AG04449 (cell line): ENCODE measurements at regions not wholly inside any gene's neighbourhood (a gene's known extent, or its start where the extent isn't known, plus 50 kb on each side); places are given as distances from the start of the nearest gene placed in this dataset.

Experiments used
- CTCF ChIA-PET: fragments of 350-600 bp; formaldehyde crosslinking; extraction: SDS; loops from one replicate; lab custom pipeline; 2021; ENCODE audit warnings: antibody characterized with exemption; lab: Yijun Ruan, JAX
- POLR2A ChIA-PET: fragments of 400-600, 350-600 bp; formaldehyde crosslinking; extraction: SDS; loops from one replicate; lab custom pipeline; 2020; ENCODE audit warnings: antibody characterized with exemption, inconsistent platforms; lab: Yijun Ruan, JAX
- DNase-seq: peaks from one replicate; pipeline ENCODE4 v3.0.0-alpha.2; 2010; ENCODE audit warnings: low read depth, low spot score
- H3K4me3 ChIP-seq: 2 replicates; pipeline ENCODE4 v1.5.1; 2011; ENCODE audit warnings: low read depth, mild to moderate bottlenecking, control low read depth, low read length
- CTCF ChIP-seq: IDR thresholded peaks from one replicate; pipeline ENCODE4 v1.5.1; 2011; ENCODE audit warnings: mild to moderate bottlenecking, moderate library complexity, low read length, control low read depth, inconsistent platforms; ENCODE audit not compliant: insufficient read depth; ENCODE audit errors: missing control alignments

- POLR2A ChIA-PET: no interaction called here
- no peak for DNase-seq
- no peak for TF ChIP-seq CTCF
- no peak overlapping the region for H3K4me3 ChIP-seq
- CTCF ChIA-PET: no interaction called here
Measured at GRCh38 chr4:13117185-13117584, 367.0 kb downstream of the RAB28 start.

- no peak for DNase-seq
- ChIA-PET POLR2A (no interaction called here), CTCF (no interaction called here)
- H3K4me3 ChIP-seq: no peak overlapping the region
- no peak for TF ChIP-seq CTCF
Measured at GRCh38 chr4:13112030-13112429, 372.1 kb downstream of the RAB28 start.

GRCh38 chr4:13109536-13109935 lies 374.6 kb downstream of the RAB28 start:
- no peak for TF ChIP-seq CTCF
- ChIA-PET POLR2A (no interaction called here), CTCF (no interaction called here)
- no peak for DNase-seq
- no peak overlapping the region for H3K4me3 ChIP-seq

GRCh38 chr4:13108096-13108495 lies 376.0 kb downstream of the RAB28 start:
- CTCF ChIA-PET: no interaction called here

GRCh38 chr4:13103382-13104015 lies 380.6 kb downstream of the RAB28 start:
- no peak for TF ChIP-seq CTCF
- CTCF ChIA-PET: no interaction called here
- no peak for DNase-seq
- POLR2A ChIA-PET: no interaction called here
- H3K4me3 ChIP-seq: no peak overlapping the region

More at GRCh38 chr4:13108096-13108495, 376.0 kb downstream of the RAB28 start:
- no peak for TF ChIP-seq CTCF
- H3K4me3 ChIP-seq: no peak overlapping the region
- no peak for DNase-seq
- POLR2A ChIA-PET: no interaction called here

- no peak overlapping the region for H3K4me3 ChIP-seq
- ChIA-PET CTCF (no interaction called here), POLR2A (no interaction called here)
- DNase-seq: no peak
- no peak for TF ChIP-seq CTCF
Measured at GRCh38 chr4:13102092-13102742, 381.9 kb downstream of the RAB28 start.
